Natural killer cell treated with Interleukin-12 subunit alpha and Interleukin-12 subunit beta and Interleukin-15 and Interleukin-18, amount 100 ng/mL, for 72 hours (primary cell): ENCODE measurements at regions not wholly inside any gene's neighbourhood (a gene's known extent, or its start where the extent isn't known, plus 50 kb on each side); places are given as distances from the start of the nearest gene placed in this dataset.

Source experiments
- ATAC-seq, 2 donors: fragments of 150-1000 bp; cut with Tn5 transposase in 1 of 2; sonication (Bioruptor Pico), chemical (Tn5 transposase) in 1 of 2; 2 replicates each; pipeline ENCODE4 v1.10.0; 2021
- DNase-seq: peaks from one replicate; pipeline ENCODE4 v3.0.0; 2022; ENCODE audit warnings: low spot score
- H3K27ac Mint-ChIP-seq, 2 donors: 1 replicate in 1 of 2; 2 replicates in 1 of 2; pipeline ENCODE4 v1.8.0; 2022; ENCODE audit warnings: mixed read lengths in 2 of 2, mild to moderate bottlenecking in 1 of 2, moderate library complexity in 1 of 2
- H3K27me3 Mint-ChIP-seq, 2 donors: 1 replicate in 1 of 2; 2 replicates in 1 of 2; pipeline ENCODE4 v1.8.0; 2022; ENCODE audit warnings: mixed read lengths in 2 of 2
- H3K36me3 Mint-ChIP-seq: one replicate; pipeline ENCODE4 v1.8.0; 2022; ENCODE audit warnings: mixed read lengths
- H3K4me1 Mint-ChIP-seq, 2 donors: 1 replicate in 1 of 2; 2 replicates in 1 of 2; pipeline ENCODE4 v1.8.0; 2022; ENCODE audit warnings: low read depth in 2 of 2, mixed read lengths in 2 of 2, mild to moderate bottlenecking in 1 of 2
- H3K4me3 Mint-ChIP-seq: one replicate; pipeline ENCODE4 v1.8.0; 2022; ENCODE audit warnings: mixed read lengths
- H3K9me3 Mint-ChIP-seq: 2 replicates; pipeline ENCODE4 v1.8.0; 2022; ENCODE audit warnings: mixed read lengths

GRCh38 chr21:27827972-27828371, 861.1 kb upstream of the ADAMTS5 start:
- ATAC-seq (no peak), DNase-seq (no peak)
- H3K27ac Mint-ChIP-seq, result no peak overlapping the region
- peaks cover 21% of the 10 kb centered on the region for H3K9me3 Mint-ChIP-seq
- no peak overlapping the region for H3K4me3 Mint-ChIP-seq
- H3K36me3 Mint-ChIP-seq, result peaks cover 6% of the 10 kb centered on the region
- no peaks in the 10 kb centered on the region for H3K4me1 Mint-ChIP-seq
- H3K27me3 Mint-ChIP-seq, result no peaks in the 10 kb centered on the region

GRCh38 chr21:27825035-27825434, 858.1 kb upstream of the ADAMTS5 start:
- ATAC-seq (no peak), DNase-seq (no peak)
- H3K36me3 Mint-ChIP-seq, result peaks cover 6% of the 10 kb centered on the region
- no peak overlapping the region for H3K4me3 Mint-ChIP-seq
- H3K9me3 Mint-ChIP-seq, result peaks cover 18% of the 10 kb centered on the region
- H3K27ac Mint-ChIP-seq, result no peak overlapping the region
- H3K27me3 Mint-ChIP-seq, result no peaks in the 10 kb centered on the region
- no peaks in the 10 kb centered on the region for H3K4me1 Mint-ChIP-seq

DNA sequence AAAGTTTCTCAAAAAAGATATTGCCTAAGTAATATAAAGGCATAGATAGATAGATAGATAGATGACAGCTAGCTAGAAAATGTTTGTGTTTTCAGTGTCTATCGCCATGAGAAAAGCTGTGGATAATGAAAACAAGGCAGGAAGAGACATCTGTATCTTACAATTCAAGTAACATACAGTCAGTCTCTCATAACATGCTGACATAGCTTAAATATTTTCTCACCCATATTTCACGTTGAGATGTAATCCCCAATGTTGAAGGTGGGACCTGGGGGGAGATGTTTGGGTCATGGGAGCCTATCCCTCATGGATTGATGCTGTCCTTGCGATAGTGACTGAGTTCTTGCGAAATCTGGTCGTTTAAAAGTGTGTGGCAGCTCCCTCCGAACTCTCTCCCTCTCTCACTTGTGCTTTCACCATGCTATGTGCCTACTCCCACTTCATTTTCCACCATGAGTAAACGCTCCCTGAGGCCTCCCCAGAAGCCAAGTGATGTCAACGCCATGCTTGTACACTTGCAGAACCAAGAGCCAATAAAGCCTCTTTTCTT, 856.8 kb upstream of the ADAMTS5 start:
- H3K4me3 Mint-ChIP-seq, result no peak overlapping the region
- no peaks in the 10 kb centered on the region for H3K27me3 Mint-ChIP-seq
- no peak for DNase-seq
- ATAC-seq, result no peak
- H3K4me1 Mint-ChIP-seq, result no peaks in the 10 kb centered on the region
- peaks cover 12% of the 10 kb centered on the region for H3K9me3 Mint-ChIP-seq
- peaks cover 6% of the 10 kb centered on the region for H3K36me3 Mint-ChIP-seq
- no peak overlapping the region for H3K27ac Mint-ChIP-seq

- H3K4me1 Mint-ChIP-seq, result no peaks in the 10 kb centered on the region
- no peaks in the 10 kb centered on the region for H3K27me3 Mint-ChIP-seq
- no peak overlapping the region for H3K4me3 Mint-ChIP-seq
- DNase-seq, result no peak
- no peaks in the 10 kb centered on the region for H3K36me3 Mint-ChIP-seq
- ATAC-seq, result no peak
- H3K27ac Mint-ChIP-seq, result no peak overlapping the region
- H3K9me3 Mint-ChIP-seq, result no peaks in the 10 kb centered on the region
These were observed 853.5 kb upstream of the ADAMTS5 start for GRCh38 chr21:27820342-27820741.

DNA sequence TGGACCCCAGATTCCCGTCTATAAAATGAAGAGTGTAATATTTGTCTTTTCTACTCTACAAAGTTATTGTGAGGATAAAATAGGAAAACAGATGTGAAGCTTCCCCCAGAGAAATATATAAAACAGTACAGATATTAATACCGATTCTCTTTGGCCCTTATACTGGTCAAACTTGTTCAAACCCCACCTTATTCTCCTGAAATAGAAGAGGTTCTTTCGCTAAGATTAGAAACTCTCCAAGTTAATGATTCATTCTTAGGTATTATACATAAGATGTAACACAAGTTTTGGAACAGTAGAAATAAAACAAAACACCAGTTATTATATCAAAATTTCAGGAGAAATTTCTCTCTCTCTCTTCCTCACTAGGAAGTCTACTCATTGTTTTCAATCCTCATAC, 852.4 kb upstream of the ADAMTS5 start:
- no peaks in the 10 kb centered on the region for H3K36me3 Mint-ChIP-seq
- H3K27me3 Mint-ChIP-seq, result no peaks in the 10 kb centered on the region
- no peak overlapping the region for H3K4me3 Mint-ChIP-seq
- no peaks in the 10 kb centered on the region for H3K9me3 Mint-ChIP-seq
- H3K4me1 Mint-ChIP-seq, result no peaks in the 10 kb centered on the region
- H3K27ac Mint-ChIP-seq, result no peak overlapping the region
- ATAC-seq (no peak), DNase-seq (no peak)

GRCh38 chr21:27818847-27819246, 852.0 kb upstream of the ADAMTS5 start:
- Mint-ChIP-seq H3K4me1 (no peaks in the 10 kb centered on the region), H3K27ac (no peak overlapping the region), H3K9me3 (no peaks in the 10 kb centered on the region), H3K36me3 (no peaks in the 10 kb centered on the region), H3K27me3 (no peaks in the 10 kb centered on the region), H3K4me3 (no peak overlapping the region)
- DNase-seq (no peak), ATAC-seq (no peak)

DNA sequence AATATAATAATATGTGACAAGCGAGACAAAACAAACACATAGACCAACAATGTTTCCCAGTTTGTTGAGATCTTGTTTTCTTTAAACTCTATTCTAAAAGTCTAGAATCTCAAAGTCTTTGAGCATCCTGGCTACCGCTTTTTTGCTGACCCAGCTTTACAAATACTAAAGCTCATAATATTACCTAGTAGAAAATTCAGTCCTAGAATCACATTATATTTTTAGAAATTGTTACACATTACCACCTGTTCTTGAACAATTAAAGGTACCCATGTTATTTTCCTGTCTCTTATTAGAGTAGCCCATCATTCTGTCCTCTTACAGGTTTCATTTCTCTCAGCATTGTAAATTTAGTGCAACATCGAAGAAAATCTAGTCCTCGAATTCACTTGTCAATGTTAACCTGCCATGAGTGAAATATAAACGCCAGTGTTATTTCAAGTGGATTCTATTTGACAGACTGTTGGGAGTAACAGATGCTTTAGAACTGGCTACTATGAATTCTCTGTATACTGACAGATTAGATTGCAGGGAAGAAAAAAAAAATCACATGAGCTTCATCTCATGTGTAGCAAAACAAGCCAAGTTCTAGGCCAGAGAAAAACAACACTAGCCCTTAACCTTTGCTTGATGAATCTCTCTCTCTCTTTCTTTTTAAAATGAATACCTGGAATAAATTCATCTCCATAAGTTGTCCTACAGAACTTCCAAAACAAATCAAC, 851.2 kb upstream of the ADAMTS5 start:
- no peak for DNase-seq
- H3K4me1 Mint-ChIP-seq, result no peaks in the 10 kb centered on the region
- no peak overlapping the region for H3K27ac Mint-ChIP-seq
- no peaks in the 10 kb centered on the region for H3K36me3 Mint-ChIP-seq
- no peaks in the 10 kb centered on the region for H3K9me3 Mint-ChIP-seq
- no peaks in the 10 kb centered on the region for H3K27me3 Mint-ChIP-seq
- no peak for ATAC-seq
- H3K4me3 Mint-ChIP-seq, result no peak overlapping the region

GRCh38 chr21:27817074-27817473, 850.2 kb upstream of the ADAMTS5 start:
- no peaks in the 10 kb centered on the region for H3K27me3 Mint-ChIP-seq
- no peaks in the 10 kb centered on the region for H3K4me1 Mint-ChIP-seq
- no peak for ATAC-seq
- H3K27ac Mint-ChIP-seq, result no peak overlapping the region
- no peak for DNase-seq
- no peaks in the 10 kb centered on the region for H3K36me3 Mint-ChIP-seq
- H3K9me3 Mint-ChIP-seq, result no peaks in the 10 kb centered on the region
- no peak overlapping the region for H3K4me3 Mint-ChIP-seq

GRCh38 chr21:27816301-27816700, 849.4 kb upstream of the ADAMTS5 start:
- H3K36me3 Mint-ChIP-seq, result no peaks in the 10 kb centered on the region
- H3K4me3 Mint-ChIP-seq, result no peak overlapping the region
- no peak for DNase-seq
- ATAC-seq, result no peak
- H3K9me3 Mint-ChIP-seq, result no peaks in the 10 kb centered on the region
- no peaks in the 10 kb centered on the region for H3K27me3 Mint-ChIP-seq
- H3K4me1 Mint-ChIP-seq, result no peaks in the 10 kb centered on the region
- H3K27ac Mint-ChIP-seq, result no peak overlapping the region

DNA sequence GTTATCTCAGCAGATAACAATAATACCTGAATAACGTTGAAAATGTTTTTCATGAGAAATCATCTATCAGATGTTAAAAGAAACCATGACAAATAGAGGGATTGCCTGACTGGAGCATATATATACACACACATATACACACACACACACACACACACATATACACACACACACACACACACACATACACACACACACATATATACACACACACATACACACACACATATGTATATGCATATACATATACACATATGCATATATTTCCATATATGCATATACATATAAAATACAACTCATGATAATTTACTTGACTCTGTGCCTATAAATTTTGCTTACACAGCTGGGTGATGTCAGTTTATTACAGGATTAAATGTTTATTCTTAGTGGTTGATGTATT, 847.3 kb upstream of the ADAMTS5 start:
- H3K4me1 Mint-ChIP-seq, result no peaks in the 10 kb centered on the region
- ATAC-seq (no peak), DNase-seq (no peak)
- H3K27me3 Mint-ChIP-seq, result no peaks in the 10 kb centered on the region
- no peaks in the 10 kb centered on the region for H3K9me3 Mint-ChIP-seq
- no peak overlapping the region for H3K4me3 Mint-ChIP-seq
- no peaks in the 10 kb centered on the region for H3K36me3 Mint-ChIP-seq
- H3K27ac Mint-ChIP-seq, result no peak overlapping the region

- no peaks in the 10 kb centered on the region for H3K36me3 Mint-ChIP-seq
- no peak overlapping the region for H3K4me3 Mint-ChIP-seq
- ATAC-seq, result no peak
- H3K9me3 Mint-ChIP-seq, result no peaks in the 10 kb centered on the region
- no peak overlapping the region for H3K27ac Mint-ChIP-seq
- DNase-seq, result no peak
- H3K27me3 Mint-ChIP-seq, result no peaks in the 10 kb centered on the region
- no peaks in the 10 kb centered on the region for H3K4me1 Mint-ChIP-seq
These were observed 846.9 kb upstream of the ADAMTS5 start for GRCh38 chr21:27813750-27814149.

DNA sequence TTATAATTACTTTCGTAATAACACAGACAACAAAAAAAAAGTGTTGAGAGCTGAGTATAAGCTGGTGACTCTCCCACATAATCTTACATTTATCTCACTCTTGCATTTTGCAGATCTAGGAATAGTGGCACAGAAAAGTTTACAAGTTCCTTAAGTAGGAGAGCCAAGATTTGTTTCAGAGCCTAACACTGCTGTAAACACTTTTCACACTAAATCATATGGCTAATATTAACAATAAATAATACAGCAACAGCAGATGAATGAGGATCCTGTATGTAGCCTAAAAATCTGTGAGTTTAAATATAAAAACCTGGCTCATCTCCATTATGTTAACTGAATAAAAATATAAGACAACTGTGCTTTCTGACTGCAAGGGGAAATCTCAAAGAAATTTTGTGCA, 846.5 kb upstream of the ADAMTS5 start:
- no peak for ATAC-seq
- Mint-ChIP-seq H3K4me1 (no peaks in the 10 kb centered on the region), H3K9me3 (no peaks in the 10 kb centered on the region)

GRCh38 chr21:27812279-27812678, 845.4 kb upstream of the ADAMTS5 start:
- Mint-ChIP-seq H3K27me3 (no peaks in the 10 kb centered on the region), H3K4me1 (no peaks in the 10 kb centered on the region), H3K9me3 (no peaks in the 10 kb centered on the region), H3K36me3 (no peaks in the 10 kb centered on the region), H3K27ac (no peak overlapping the region), H3K4me3 (no peak overlapping the region)
- DNase-seq, result no peak
- ATAC-seq, result no peak

More for the DNA sequence above, 846.5 kb upstream of the ADAMTS5 start:
- no peaks in the 10 kb centered on the region for H3K27me3 Mint-ChIP-seq
- no peak overlapping the region for H3K4me3 Mint-ChIP-seq
- H3K36me3 Mint-ChIP-seq, result no peaks in the 10 kb centered on the region
- DNase-seq, result no peak
- no peak overlapping the region for H3K27ac Mint-ChIP-seq

DNA sequence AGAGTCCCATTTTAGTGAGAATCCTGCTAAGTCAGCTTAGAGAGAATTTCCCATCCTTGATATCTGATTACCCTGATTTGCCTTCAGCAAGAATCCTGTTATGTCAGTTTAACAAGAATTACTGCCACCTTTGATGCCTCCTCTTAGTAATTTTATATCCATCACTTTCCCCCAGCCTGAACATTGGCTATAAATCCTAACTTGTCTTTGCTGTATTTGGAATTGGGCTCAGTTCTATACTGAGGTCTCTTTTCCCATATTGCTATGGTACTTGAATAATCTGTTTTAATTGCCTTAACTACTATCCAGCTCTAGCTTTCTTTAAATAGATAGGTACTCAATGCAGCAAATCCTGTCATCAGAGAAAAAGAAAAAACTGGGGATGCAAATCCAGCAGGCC, 842.0 kb upstream of the ADAMTS5 start:
- H3K4me1 Mint-ChIP-seq, result no peaks in the 10 kb centered on the region
- H3K36me3 Mint-ChIP-seq, result no peaks in the 10 kb centered on the region
- no peak overlapping the region for H3K4me3 Mint-ChIP-seq
- DNase-seq (no peak), ATAC-seq (no peak)
- no peaks in the 10 kb centered on the region for H3K9me3 Mint-ChIP-seq
- no peak overlapping the region for H3K27ac Mint-ChIP-seq
- H3K27me3 Mint-ChIP-seq, result no peaks in the 10 kb centered on the region

GRCh38 chr21:27807596-27807995, 840.7 kb upstream of the ADAMTS5 start:
- no peaks in the 10 kb centered on the region for H3K27me3 Mint-ChIP-seq

More at GRCh38 chr21:27807596-27807995, 840.7 kb upstream of the ADAMTS5 start:
- DNase-seq (no peak), ATAC-seq (no peak)
- Mint-ChIP-seq H3K4me3 (no peak overlapping the region), H3K27ac (no peak overlapping the region), H3K9me3 (no peaks in the 10 kb centered on the region), H3K36me3 (no peaks in the 10 kb centered on the region), H3K4me1 (peaks cover 0 to 4% of the 10 kb centered on the region in 2 donors)
